HCT116 (cell line): ENCODE measurements at regions not wholly inside any gene's neighbourhood (a gene's known extent, or its start where the extent isn't known, plus 50 kb on each side); places are given as distances from the start of the nearest gene placed in this dataset.

Experiments used
- ATAC-seq: fragments of 200-7000 bp; cut with Tn5 transposase; 2 replicates; pipeline ENCODE4 v1.9.1; 2020; ENCODE audit warnings: mild to moderate bottlenecking, moderate library complexity
- BruUV-seq: library from RNA; stranded (reverse); fragments of 400-500 nt; replicated peaks from 2 replicates; lab custom pipeline; 2021; lab: Mats Ljungman, UMichigan
- CTCF ChIA-PET: fragments of 300-600 bp; sonication (Branson Sonifier 250); formaldehyde crosslinking; loops from one replicate; lab custom pipeline; 2021; ENCODE audit warnings: antibody characterized with exemption; lab: Charles Lee
- POLR2A ChIA-PET: fragments of 300-600, 350-600 bp; sonication (Branson Sonifier 250); formaldehyde crosslinking; loops from one replicate; lab custom pipeline; 2021; ENCODE audit warnings: antibody characterized with exemption; lab: Charles Lee
- RAD21 ChIA-PET, 2 experiments: fragments of 300-600 bp; sonication (Branson Sonifier 250); formaldehyde crosslinking; loops; one replicate each; lab custom pipeline; 2023; ENCODE audit warnings: low total read pairs in 2 of 2; ENCODE audit not compliant: uncharacterized antibody in 2 of 2, unreplicated experiment in 2 of 2, low non-redundant PET in 1 of 2; lab: Charles Lee
- DNase-seq: peaks from one replicate; pipeline ENCODE4 v3.0.0-alpha.2; 2010; ENCODE audit warnings: low read depth, low spot score
- H2AFZ ChIP-seq: fragments of 200-600 bp; shearing (Covaris generic), sonication (generic); 2 replicates; pipeline ENCODE4 v1.6.1; 2017; ENCODE audit warnings: low read depth, mixed run types, mixed read lengths, antibody characterized with exemption, low read length; ENCODE audit not compliant: poor library complexity, severe bottlenecking
- H3K27ac ChIP-seq: 2 replicates; pipeline ENCODE4 v1.5.1; 2012; ENCODE audit warnings: low read depth, low read length
- H3K27me3 ChIP-seq: fragments of 200-600 bp; sonication (generic); 2 replicates; pipeline ENCODE4 v1.6.1; 2016; ENCODE audit warnings: mixed run types, low read length, mixed read lengths; ENCODE audit not compliant: insufficient read depth
- H3K36me3 ChIP-seq, 2 experiments: fragments of 200-500 bp in 1 of 2; fragments of 200-600 bp in 1 of 2; sonication (Bioruptor generic) in 1 of 2; sonication (generic) in 1 of 2; 2 replicates each; pipeline versions ENCODE4 v1.5.1 to v1.6.1; 2014 to 2016; ENCODE audit warnings: low read length in 2 of 2, inconsistent platforms in 1 of 2, mixed read lengths in 1 of 2, mixed run types in 1 of 2; ENCODE audit not compliant: insufficient read depth in 2 of 2, control insufficient read depth in 1 of 2
- H3K4me1 ChIP-seq, 2 experiments: fragments of 200-600 bp in 1 of 2; sonication (generic) in 1 of 2; 2 replicates each; pipeline versions ENCODE4 v1.5.1 to v1.6.1; 2012 to 2017; ENCODE audit warnings: low read length in 2 of 2, inconsistent platforms in 1 of 2, mild to moderate bottlenecking in 1 of 2, mixed read lengths in 1 of 2, mixed run types in 1 of 2, moderate library complexity in 1 of 2; ENCODE audit not compliant: insufficient read depth in 2 of 2, control insufficient read depth in 1 of 2
- H3K4me2 ChIP-seq: fragments of 200-600 bp; sonication (generic); 2 replicates; pipeline ENCODE4 v1.6.1; 2017; ENCODE audit warnings: mixed run types, low read length, mixed read lengths
- H3K4me3 ChIP-seq, 2 experiments: fragments of 200-600 bp in 1 of 2; sonication (generic) in 1 of 2; replicated peaks in 1 of 2; 2 replicates each; pipeline ENCODE4 v1.5.1; 2011 to 2016; ENCODE audit warnings: low read length in 2 of 2, control low read depth in 1 of 2, low read depth in 1 of 2, mild to moderate bottlenecking in 1 of 2, mixed read lengths in 1 of 2, mixed run types in 1 of 2
- H3K79me2 ChIP-seq: fragments of 200-600 bp; sonication (generic); 2 replicates; pipeline ENCODE4 v1.6.1; 2017; ENCODE audit warnings: mild to moderate bottlenecking, mixed run types, low read length, moderate library complexity, mixed read lengths; ENCODE audit not compliant: insufficient read depth
- H3K9ac ChIP-seq: fragments of 200-600 bp; sonication (generic); 2 replicates; pipeline ENCODE4 v1.6.1; 2016; ENCODE audit warnings: low read length, mixed read lengths
- H3K9me2 ChIP-seq: fragments of 200-600 bp; sonication (generic), shearing (Covaris generic); 2 replicates; pipeline ENCODE4 v1.6.1; 2017; ENCODE audit warnings: mixed run types, mild to moderate bottlenecking, moderate library complexity; ENCODE audit not compliant: insufficient read depth
- H3K9me3 ChIP-seq, 2 experiments: fragments of 200-500 bp in 1 of 2; fragments of 200-600 bp in 1 of 2; sonication (Bioruptor generic) in 1 of 2; sonication (generic) in 1 of 2; 2 replicates each; pipeline ENCODE4 v1.6.1; 2014 to 2017; ENCODE audit warnings: low read length in 2 of 2, mixed read lengths in 2 of 2, inconsistent platforms in 1 of 2, low read depth in 1 of 2, mild to moderate bottlenecking in 1 of 2, mixed run types in 1 of 2, moderate library complexity in 1 of 2; ENCODE audit not compliant: control insufficient read depth in 1 of 2, insufficient read depth in 1 of 2
- H4K20me1 ChIP-seq: fragments of 200-600 bp; sonication (generic), shearing (Covaris generic); 2 replicates; pipeline ENCODE4 v1.6.1; 2017; ENCODE audit warnings: mixed run types, mild to moderate bottlenecking, moderate library complexity; ENCODE audit not compliant: insufficient read depth
- CEBPB ChIP-seq: IDR thresholded peaks from 2 replicates; pipeline ENCODE4 v1.6.1; 2012; ENCODE audit warnings: low read depth
- EGR1 ChIP-seq: IDR thresholded peaks from 2 replicates; pipeline ENCODE4 v1.6.1; 2012; ENCODE audit warnings: low read depth
- MAX ChIP-seq: IDR thresholded peaks from 2 replicates; pipeline ENCODE4 v1.6.1; 2012
- POLR2AphosphoS5 ChIP-seq: IDR thresholded peaks from 2 replicates; pipeline ENCODE4 v1.6.1; 2011; ENCODE audit warnings: mild to moderate bottlenecking, low read depth, low read length, moderate library complexity
- YY1 ChIP-seq: IDR thresholded peaks from 2 replicates; pipeline ENCODE4 v1.6.1; 2011; ENCODE audit warnings: low read length, low read depth, moderate library complexity, mild to moderate bottlenecking; ENCODE audit not compliant: insufficient replicate concordance; ENCODE audit errors: extremely low read depth
- ZBTB33 ChIP-seq: IDR thresholded peaks from 2 replicates; pipeline ENCODE4 v1.6.1; 2011; ENCODE audit warnings: mild to moderate bottlenecking, low read length, moderate library complexity; ENCODE audit not compliant: insufficient replicate concordance; ENCODE audit errors: extremely low read depth
- ZFX ChIP-seq: fragments of 450-650 bp; IDR thresholded peaks from 2 replicates; pipeline ENCODE4 v1.6.1; 2017
- intact Hi-C: fragments of 100-400 bp; cut with micrococcal nuclease; formaldehyde crosslinking; loops from 2 replicates; pipeline ENCODE4 v1.10.0; 2022

- no peak for TF ChIP-seq EGR1
- TF ChIP-seq MAX: no peak
- no peak for TF ChIP-seq ZBTB33
Measured at GRCh38 chrX:10756441-10756840, 136.1 kb upstream of the MID1 start (continued).

- Histone ChIP-seq H3K9me2 (no peaks in the 10 kb centered on the region), H3K36me3 (no peaks in the 10 kb centered on the region), H3K9ac (no peak overlapping the region), H4K20me1 (no peaks in the 10 kb centered on the region), H3K4me3 (no peak overlapping the region), H3K79me2 (no peaks in the 10 kb centered on the region), H2AFZ (no peak overlapping the region), H3K4me2 (no peak overlapping the region), H3K9me3 (no peaks in the 10 kb centered on the region), H3K4me1 (peaks cover 15 to 24% of the 10 kb centered on the region in 2 experiments), H3K27ac (no peak overlapping the region), H3K27me3 (no peaks in the 10 kb centered on the region)
- POLR2A ChIA-PET: no interaction called here
- no peak for DNase-seq
- no TSS peak for BruUV-seq
- CTCF ChIA-PET: no interaction called here
- ATAC-seq: no peak
- RAD21 ChIA-PET: no interaction called here
- intact Hi-C loops: no loop called here
- no peak for TF ChIP-seq MAX
- no peak for TF ChIP-seq CEBPB
- no peak for TF ChIP-seq POLR2AphosphoS5
- no peak for TF ChIP-seq YY1
- no peak for TF ChIP-seq ZFX
- TF ChIP-seq EGR1: no peak
Measured at GRCh38 chrX:10759141-10759799, 138.9 kb upstream of the MID1 start.
